Skin epidermis (tissue), 12 donors: ENCODE measurements at regions not wholly inside any gene's neighbourhood (a gene's known extent, or its start where the extent isn't known, plus 50 kb on each side); places are given as distances from the start of the nearest gene placed in this dataset.
"Not testable (repeated sequence)": the region's sequence is repeated elsewhere in the genome, so short reads cannot be mapped to it uniquely, and the experiment has no call there.

Experiments used
- H3K27ac ChIP-seq, 21 experiments: fragments of 200-600 bp; sonication (generic) in 11 of 21; one replicate each; pipeline ENCODE4 v1.5.0; 2020; ENCODE audit warnings: mild to moderate bottlenecking in 3 of 21, inconsistent platforms in 2 of 21, moderate library complexity in 2 of 21
- H3K4me3 ChIP-seq, 7 experiments: fragments of 200-600 bp; sonication (generic) in 2 of 7; one replicate each; pipeline ENCODE4 v1.5.0; 2020; ENCODE audit warnings: inconsistent platforms in 2 of 7, mild to moderate bottlenecking in 2 of 7, moderate library complexity in 1 of 7

GRCh38 chr5:120257358-120257971 is 206.6 kb upstream of the PRR16 start:
- H3K27ac ChIP-seq = peak overlapping the region in 1 of 21 experiments; percentile 34
- H3K4me3 ChIP-seq = no peak overlapping the region

- H3K27ac ChIP-seq = peak overlapping the region in 1 of 21 experiments; percentile 34
- no peak overlapping the region for H3K4me3 ChIP-seq
Observed at GRCh38 chr5:120258123-120258522, 206.0 kb upstream of the PRR16 start.

- no peak overlapping the region for H3K4me3 ChIP-seq
- no peak overlapping the region for H3K27ac ChIP-seq
Observed at GRCh38 chr5:120260651-120261050, 203.4 kb upstream of the PRR16 start.

GRCh38 chr5:120270498-120270897 is 193.6 kb upstream of the PRR16 start:
- Histone ChIP-seq H3K4me3 (no peak overlapping the region), H3K27ac (no peak overlapping the region)

- Histone ChIP-seq H3K27ac (peak overlapping the region in 2 of 21 experiments; percentile 40 to 81), H3K4me3 (no peak overlapping the region)
Observed at GRCh38 chr5:120293796-120294195, 170.3 kb upstream of the PRR16 start.

- Histone ChIP-seq H3K27ac (peak overlapping the region in 1 of 21 experiments; percentile 20), H3K4me3 (no peak overlapping the region)
Observed at GRCh38 chr5:120297616-120298015, 166.5 kb upstream of the PRR16 start.

- Histone ChIP-seq H3K27ac (no peak overlapping the region), H3K4me3 (no peak overlapping the region)
Observed at GRCh38 chr5:120298981-120299380, 165.1 kb upstream of the PRR16 start.

- no peak overlapping the region for H3K27ac ChIP-seq
Observed at GRCh38 chr5:120304663-120305062, 159.4 kb upstream of the PRR16 start.

GRCh38 chr5:120306303-120306702 is 157.8 kb upstream of the PRR16 start:
- Histone ChIP-seq H3K27ac (no peak overlapping the region), H3K4me3 (no peak overlapping the region)

More at GRCh38 chr5:120304663-120305062, 159.4 kb upstream of the PRR16 start:
- H3K4me3 ChIP-seq = no peak overlapping the region

- Histone ChIP-seq H3K4me3 (no peak overlapping the region), H3K27ac (no peak overlapping the region)
Observed at GRCh38 chr5:120314191-120314590, 149.9 kb upstream of the PRR16 start.

- Histone ChIP-seq H3K27ac (no peak overlapping the region), H3K4me3 (no peak overlapping the region)
Observed at GRCh38 chr5:120320626-120321025, 143.5 kb upstream of the PRR16 start.

- no peak overlapping the region for H3K4me3 ChIP-seq
- no peak overlapping the region for H3K27ac ChIP-seq
Observed at GRCh38 chr5:120326651-120327050, 137.4 kb upstream of the PRR16 start.

- Histone ChIP-seq H3K27ac (no peak overlapping the region), H3K4me3 (no peak overlapping the region)
Observed at GRCh38 chr5:120327180-120327579, 136.9 kb upstream of the PRR16 start.

GRCh38 chr5:120329095-120329494 is 135.0 kb upstream of the PRR16 start:
- H3K27ac ChIP-seq = no peak overlapping the region
- H3K4me3 ChIP-seq = no peak overlapping the region

GRCh38 chr5:120330558-120330957 is 133.5 kb upstream of the PRR16 start:
- no peak overlapping the region for H3K27ac ChIP-seq
- no peak overlapping the region for H3K4me3 ChIP-seq

- H3K4me3 ChIP-seq = no peak overlapping the region
- H3K27ac ChIP-seq = no peak overlapping the region
Observed at GRCh38 chr5:120344181-120344580, 119.9 kb upstream of the PRR16 start.

GRCh38 chr5:120345947-120346346 is 118.2 kb upstream of the PRR16 start:
- H3K27ac ChIP-seq = no peak overlapping the region
- no peak overlapping the region for H3K4me3 ChIP-seq

GRCh38 chr5:120351071-120351470 is 113.0 kb upstream of the PRR16 start:
- H3K4me3 ChIP-seq, H3K27ac ChIP-seq: not testable (repeated sequence)

- Histone ChIP-seq H3K27ac (no peak overlapping the region), H3K4me3 (no peak overlapping the region)
Observed at GRCh38 chr5:120354126-120354525, 110.0 kb upstream of the PRR16 start.

GRCh38 chr5:120358949-120359348 is 105.2 kb upstream of the PRR16 start:
- no peak overlapping the region for H3K4me3 ChIP-seq
- no peak overlapping the region for H3K27ac ChIP-seq

- no peak overlapping the region for H3K4me3 ChIP-seq
- H3K27ac ChIP-seq = no peak overlapping the region
Observed at GRCh38 chr5:120361941-120362340, 102.2 kb upstream of the PRR16 start.

GRCh38 chr5:120362426-120362825 is 101.7 kb upstream of the PRR16 start:
- H3K4me3 ChIP-seq = no peak overlapping the region

More at GRCh38 chr5:120362426-120362825, 101.7 kb upstream of the PRR16 start:
- H3K27ac ChIP-seq = no peak overlapping the region
